Stimulated activated CD4-positive, alpha-beta T cell treated with anti-CD3 and anti-CD28 coated beads, Interleukin-15, amount 100 ng/mL, for 1 hour (primary cell): ENCODE measurements at regions not wholly inside any gene's neighbourhood (a gene's known extent, or its start where the extent isn't known, plus 50 kb on each side); places are given as distances from the start of the nearest gene placed in this dataset.
"Not testable (repeated sequence)": the region's sequence is repeated elsewhere in the genome, so short reads cannot be mapped to it uniquely, and the experiment has no call there.

Experiments used
- DNase-seq, 2 donors: peaks; one replicate each; pipeline ENCODE4 v3.0.0-alpha.2; 2020; ENCODE audit warnings: low read depth in 1 of 2, low spot score in 1 of 2

DNA sequence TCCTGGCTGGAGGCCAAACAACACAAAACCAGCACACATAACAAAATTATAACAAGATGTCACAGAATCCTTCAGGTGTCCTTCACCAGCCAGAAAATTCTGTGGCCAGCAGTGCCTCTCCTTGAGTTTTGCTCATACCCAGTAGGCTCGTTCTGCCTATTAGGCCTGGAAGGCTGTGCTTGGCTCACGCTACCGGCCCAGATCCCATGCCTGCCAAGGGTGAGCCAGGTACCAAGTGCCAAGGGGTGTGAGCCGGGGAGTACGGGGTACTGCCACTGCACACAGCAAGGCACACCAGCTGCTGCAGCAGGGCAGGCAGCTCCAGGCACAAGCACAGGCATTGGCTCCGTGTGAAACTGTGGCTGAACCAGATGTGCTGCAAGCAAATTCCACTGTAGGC is 1562.0 kb downstream of the REEP3 start:
- DNase-seq, result no peak

DNA sequence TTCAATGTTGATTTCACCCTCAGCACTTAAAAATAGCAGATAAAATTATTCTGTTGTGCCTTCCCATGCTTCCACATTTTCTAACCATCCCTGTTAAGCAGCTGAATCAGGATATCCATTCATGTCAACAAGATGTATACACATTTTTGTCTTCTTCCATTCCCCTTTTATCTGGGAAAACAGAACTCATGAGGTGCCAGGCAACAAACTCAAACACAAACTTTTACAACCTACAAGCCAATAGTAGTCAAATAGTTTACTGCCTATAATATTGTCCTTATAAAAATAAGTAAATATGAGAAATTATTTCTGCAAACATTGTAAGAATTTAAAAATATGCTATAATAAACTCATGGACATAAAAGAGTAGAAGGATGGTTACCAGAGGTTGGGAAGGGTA is 1569.8 kb downstream of the REEP3 start:
- no peak for DNase-seq

DNA sequence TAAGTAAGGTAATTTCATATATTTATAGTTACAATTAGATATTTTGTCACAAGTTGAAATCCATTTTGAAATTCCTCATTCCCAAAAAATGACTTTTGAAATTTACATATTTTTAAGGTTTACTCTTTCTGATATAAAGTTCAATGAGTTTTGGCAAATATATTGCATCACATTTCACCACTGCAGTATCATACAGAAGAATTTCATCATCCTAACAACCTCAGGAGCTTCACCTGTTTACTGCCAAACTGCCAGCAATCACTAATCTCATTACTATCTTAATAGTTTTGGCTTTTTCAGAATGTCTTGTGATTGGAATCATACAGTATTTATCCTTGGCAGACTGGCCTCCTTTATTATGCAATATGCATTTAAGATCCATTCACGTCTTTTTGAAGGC is 1578.9 kb downstream of the REEP3 start:
- DNase-seq, result no peak

GRCh38 chr10:65100881-65101280 is 1579.7 kb downstream of the REEP3 start:
- not testable (repeated sequence) for DNase-seq

DNA sequence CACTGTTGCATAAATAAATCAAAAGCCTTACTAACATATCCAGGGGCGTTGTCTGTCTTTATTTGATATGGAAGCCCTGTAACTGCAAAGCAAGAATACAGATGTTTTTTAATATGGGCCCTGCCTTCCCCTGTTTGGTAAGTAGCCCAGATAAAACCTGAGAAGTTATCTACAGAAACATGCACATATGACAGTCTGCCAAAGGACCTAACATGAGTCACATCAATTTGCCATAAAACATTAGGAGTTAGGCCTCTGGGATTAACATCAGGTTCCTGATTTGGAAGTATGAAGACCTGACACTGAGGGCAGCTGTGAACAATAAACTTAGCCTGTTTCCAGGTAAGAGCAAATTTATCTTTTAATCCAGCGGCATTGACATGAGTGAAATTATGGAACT is 1588.8 kb downstream of the REEP3 start:
- no peak for DNase-seq

- not testable (repeated sequence) for DNase-seq
Observed at GRCh38 chr10:65111059-65111458, 1589.9 kb downstream of the REEP3 start.

- DNase-seq, result no peak
Observed at GRCh38 chr10:65112573-65112972, 1591.4 kb downstream of the REEP3 start.

DNA sequence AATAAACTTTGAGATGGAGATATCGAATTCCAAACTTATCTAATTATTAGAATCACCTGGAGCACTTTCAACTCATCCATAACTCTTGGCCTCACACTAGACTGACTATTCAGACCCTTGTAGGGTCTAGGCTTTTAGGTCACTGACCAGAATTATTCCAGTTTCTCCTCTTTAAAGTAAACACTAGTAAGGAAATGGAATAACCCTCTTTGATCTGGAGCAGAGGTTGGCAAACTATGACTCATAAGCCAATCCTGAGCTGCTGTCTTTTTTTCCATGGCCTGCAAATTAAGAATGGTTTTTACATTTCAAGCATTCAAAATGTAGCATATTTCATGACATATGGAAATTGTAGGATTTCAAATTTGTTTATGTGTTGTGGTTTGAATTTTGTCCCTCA is 1601.9 kb downstream of the REEP3 start:
- DNase-seq, result no peak

DNA sequence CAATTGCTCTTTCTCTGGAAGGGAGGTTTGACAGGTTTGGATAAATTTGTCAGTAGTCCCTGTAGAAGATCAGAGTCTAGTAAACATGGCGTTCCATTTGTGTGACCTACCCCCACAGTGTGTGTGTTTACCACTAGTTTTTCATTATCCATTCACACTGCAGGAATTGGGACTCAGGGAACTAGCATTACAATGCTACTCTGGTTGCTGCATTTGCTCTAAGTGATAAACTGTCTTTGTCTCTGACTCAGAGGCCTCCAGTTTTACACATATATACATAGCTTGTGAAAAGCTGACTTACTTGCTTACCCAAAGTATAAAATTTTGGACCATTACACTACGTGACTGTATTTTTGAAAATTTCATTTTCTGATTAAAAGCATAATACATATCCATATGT is 1604.0 kb downstream of the REEP3 start:
- DNase-seq, result no peak

DNA sequence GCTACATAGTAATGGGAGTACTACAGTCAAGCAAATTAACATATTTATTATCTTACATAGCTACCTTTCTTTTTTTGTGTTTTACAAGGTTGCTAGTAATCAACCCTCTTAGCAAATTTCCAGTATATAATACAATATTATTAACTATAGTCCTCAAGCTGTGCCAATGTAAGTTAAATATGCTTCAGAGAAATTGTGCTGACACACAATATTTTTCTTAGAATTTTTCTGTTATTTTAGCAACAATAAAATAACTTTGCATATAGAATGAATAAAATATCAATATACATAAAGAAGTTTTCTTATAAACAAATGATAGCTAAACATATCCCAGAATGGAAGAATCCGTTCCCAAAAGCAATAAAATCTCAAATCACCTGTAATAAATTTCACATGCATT is 1605.1 kb downstream of the REEP3 start:
- no peak for DNase-seq

GRCh38 chr10:65128277-65128676 is 1607.1 kb downstream of the REEP3 start:
- DNase-seq, result no peak

DNA sequence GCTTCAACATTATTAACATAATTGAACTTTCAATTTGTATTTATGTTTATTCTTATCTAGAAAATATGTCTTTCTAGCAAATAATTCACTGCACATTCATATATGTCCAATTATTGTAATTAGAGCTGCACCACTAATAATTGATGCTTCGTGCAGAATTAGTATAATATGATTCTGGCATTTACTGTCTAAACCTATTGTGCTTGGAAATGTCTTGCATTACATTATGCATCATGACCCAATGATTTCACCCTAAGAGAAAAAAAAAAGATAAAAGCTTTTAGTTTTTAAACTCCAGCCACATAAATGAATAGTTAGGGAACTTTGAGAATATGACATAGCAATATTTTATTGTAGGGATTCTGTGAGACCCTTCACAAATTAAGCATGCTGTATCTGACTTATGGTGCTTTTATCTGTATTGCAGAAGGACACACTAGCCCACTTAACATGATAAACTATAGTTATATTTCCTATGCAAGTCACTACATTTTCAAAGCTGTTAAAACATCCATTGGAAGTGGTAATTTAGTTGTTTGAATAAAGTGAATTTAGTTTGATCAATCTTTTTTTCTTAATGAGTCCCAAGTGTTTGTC is 1609.1 kb downstream of the REEP3 start:
- DNase-seq, result no peak

DNA sequence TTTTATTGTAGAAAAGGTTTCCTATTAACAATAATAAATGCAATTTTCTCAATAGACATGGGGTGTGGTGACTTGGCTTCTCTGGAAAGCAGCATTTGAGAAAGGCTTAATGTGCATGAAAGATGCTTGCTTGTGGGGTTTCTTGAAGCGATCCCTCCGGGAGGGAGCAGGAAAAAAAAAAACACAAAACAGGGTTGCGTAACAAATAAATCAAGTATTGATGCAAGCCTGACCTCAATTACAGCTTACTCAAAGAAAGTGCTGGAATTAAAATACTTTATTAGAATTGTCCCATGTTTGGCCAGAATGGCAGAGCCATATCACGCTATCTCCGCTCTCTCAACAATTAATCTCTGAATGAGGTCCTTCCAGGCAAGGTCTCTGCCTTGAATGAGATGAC is 1612.5 kb downstream of the REEP3 start:
- no peak for DNase-seq

- no peak for DNase-seq
Observed at GRCh38 chr10:65135508-65135907, 1614.3 kb downstream of the REEP3 start.

GRCh38 chr10:65142641-65143435 is 1621.6 kb downstream of the REEP3 start:
- DNase-seq, result no peak

- no peak for DNase-seq
Observed at GRCh38 chr10:65143723-65144122, 1622.5 kb downstream of the REEP3 start.

DNA sequence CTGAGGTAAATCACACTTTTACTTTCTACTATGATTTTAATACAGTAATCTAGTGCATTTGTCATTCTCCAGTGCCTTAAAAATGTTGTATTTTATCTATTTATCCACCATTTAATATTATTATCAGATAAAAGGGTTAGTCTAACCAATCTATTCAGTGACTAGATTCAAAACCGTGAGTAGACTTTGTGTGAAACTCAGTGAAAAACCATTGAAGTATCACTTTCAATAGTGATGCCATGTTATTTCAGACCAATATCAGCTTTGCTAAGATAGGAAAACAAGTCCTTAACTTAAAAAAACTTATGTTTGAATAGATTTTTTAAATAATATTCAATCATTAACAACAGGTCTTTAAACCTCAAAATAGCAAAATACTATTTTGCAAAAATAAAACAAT is 1628.7 kb downstream of the REEP3 start:
- no peak for DNase-seq

DNA sequence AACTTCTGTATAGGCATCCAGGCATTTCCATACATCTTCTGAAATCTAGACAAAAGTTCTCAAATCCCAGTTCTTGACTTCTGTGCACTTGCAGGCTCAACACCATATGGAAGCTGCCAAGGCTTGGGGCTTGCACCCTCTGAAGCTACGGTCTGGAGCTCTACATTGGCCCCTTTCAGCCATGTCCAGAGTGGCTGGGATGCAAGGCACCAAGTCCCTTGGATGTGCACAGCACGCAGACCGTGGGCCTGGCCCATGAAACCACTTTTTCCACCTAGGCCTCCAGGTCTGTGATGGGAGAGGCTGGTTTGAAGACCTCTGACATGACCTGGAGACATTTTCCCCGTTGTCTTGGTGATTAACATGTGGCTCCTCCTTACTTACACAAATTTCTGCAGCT is 1645.1 kb downstream of the REEP3 start:
- DNase-seq, result no peak

DNA sequence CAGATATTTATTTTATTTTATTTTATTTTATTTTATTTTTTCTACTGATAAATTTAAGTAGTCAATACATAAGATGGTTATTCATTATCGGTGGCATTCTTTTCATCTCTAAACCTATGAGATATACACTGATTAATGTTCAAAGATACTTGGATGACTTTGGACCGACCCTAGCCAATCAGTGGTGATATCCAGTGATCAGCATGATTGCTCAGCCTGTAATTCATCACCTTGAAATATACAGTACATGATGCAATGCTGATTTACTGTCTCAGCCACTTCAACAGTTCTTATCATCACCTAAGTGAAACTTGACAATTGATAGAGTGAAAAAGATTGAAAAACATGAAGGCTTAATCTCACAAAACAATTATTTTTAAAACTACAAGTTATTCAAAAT is 1651.0 kb downstream of the REEP3 start:
- DNase-seq, result no peak

- DNase-seq, result no peak
Observed at GRCh38 chr10:65176994-65177393, 1655.8 kb downstream of the REEP3 start.

- no peak for DNase-seq
Observed at GRCh38 chr10:65183236-65183635, 1662.0 kb downstream of the REEP3 start.

DNA sequence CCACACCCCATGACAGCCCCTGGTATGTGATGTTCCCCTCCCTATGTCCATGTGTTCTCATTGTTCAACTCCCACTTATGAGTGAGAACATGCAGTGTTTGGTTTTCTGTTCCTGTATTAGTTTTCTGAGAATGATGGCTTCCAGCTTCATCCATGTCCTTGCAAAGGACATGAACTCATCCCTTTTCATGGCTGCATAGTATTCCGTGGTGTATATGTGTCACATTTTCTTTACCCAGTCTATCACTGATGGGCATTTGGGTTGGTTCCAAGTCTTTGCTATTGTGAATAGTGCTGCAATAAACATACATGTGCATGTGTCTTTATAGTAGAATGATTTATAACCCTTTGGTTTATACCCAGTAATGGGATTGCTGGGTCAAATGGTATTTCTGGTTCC is 1665.5 kb downstream of the REEP3 start:
- not testable (repeated sequence) for DNase-seq

DNA sequence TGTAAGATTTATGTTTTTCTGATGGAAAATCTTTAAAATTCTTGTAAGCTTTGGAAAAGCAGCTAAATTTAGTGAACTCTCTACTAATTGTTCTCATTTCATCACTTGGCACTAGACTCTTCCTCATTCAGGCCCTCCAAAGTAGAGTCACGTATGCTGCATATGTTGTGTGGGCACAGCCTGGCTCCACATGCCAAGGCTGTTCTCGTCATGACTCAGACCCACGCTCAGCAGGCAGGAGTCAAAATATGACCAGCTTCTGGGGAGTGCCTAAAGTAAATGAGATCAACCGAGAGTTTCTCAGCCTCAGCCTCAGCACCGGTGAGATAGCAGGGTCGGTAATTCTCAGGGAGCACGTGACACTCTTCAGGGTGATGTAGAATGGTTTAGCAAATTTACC is 1672.9 kb downstream of the REEP3 start:
- DNase-seq, result no peak
